ENCODE measurements at regions not wholly inside any gene's neighbourhood (a gene's known extent, or its start where the extent isn't known, plus 50 kb on each side); places are given as distances from the start of the nearest gene placed in this dataset.

DNA sequence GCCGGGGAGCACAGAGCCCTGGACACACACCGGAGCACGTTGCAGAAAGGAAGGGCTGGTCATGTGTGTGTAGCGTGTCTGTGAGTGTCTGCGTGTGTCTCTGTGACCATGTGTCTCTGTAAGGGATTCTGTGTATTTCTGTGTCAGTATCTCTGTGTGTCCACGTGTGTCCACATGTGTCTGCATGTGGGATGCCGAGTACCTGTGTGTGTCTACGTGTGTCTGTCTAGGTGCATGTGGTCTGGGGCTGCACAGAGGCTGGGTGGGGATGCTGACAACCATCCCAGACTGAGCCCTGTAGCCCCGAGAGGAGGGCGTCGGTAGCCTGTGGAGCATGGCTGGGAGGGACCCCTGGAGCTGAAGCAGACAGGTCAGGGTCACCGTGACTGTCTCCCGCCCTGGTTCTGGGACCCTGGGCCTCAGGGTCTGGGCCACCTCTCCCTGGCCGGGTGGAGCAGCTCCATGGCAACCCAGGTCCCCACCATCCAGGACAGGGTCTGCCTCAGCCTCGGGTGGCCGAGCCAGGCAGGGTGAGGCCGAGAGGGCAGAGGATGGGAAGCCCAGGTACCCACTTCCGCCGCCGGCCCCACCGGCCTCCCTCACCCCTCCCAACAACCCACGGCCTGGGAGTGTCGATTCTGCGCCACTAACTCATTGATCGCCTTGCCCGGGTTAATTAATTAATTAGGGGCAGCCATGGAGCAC is 122.7 kb downstream of the FAM53A start:
- intact Hi-C loops (cut with DNase I): no loop called here
- no peaks in the 10 kb centered on the region for H3K4me1 ChIP-seq
- 76 to 83% (median 80%) methylated on average over 21 to 26 of the region's 26 CpGs for WGBS, 3 donors
- TF ChIP-seq CTCF (IDR thresholded peaks at IDR 0.05): no peak
- H3K27me3 ChIP-seq (ENCODE audit: insufficient read depth in 3 of 3, low read length in 2 of 3): peaks cover 0 to 91% (median 36%) of the 10 kb centered on the region in 3 donors
- H3K4me3 ChIP-seq: no peak overlapping the region
- no peak overlapping the region for H3K27ac ChIP-seq
- ATAC-seq (no peak), DNase-seq (no peak)
- H3K9me3 ChIP-seq: no peaks in the 10 kb centered on the region
- no peaks in the 10 kb centered on the region for H3K36me3 ChIP-seq (ENCODE audit: insufficient read depth in 1 of 2, low read depth in 1 of 2)

GRCh38 chr4:1559896-1560650 is 124.0 kb downstream of the FAM53A start:
- 78 to 83% (median 82%) methylated on average over 40 of the region's 40 CpGs for WGBS, 3 donors
- intact Hi-C loops (cut with DNase I): no loop called here
- peaks cover 0 to 85% (median 38%) of the 10 kb centered on the region in 3 donors for H3K27me3 ChIP-seq (ENCODE audit: insufficient read depth in 3 of 3, low read length in 2 of 3)
- H3K27ac ChIP-seq: no peak overlapping the region
- no peak overlapping the region for H3K4me3 ChIP-seq
- H3K9me3 ChIP-seq: no peaks in the 10 kb centered on the region
- DNase-seq (no peak), ATAC-seq (no peak)
- H3K4me1 ChIP-seq: no peaks in the 10 kb centered on the region
- TF ChIP-seq CTCF (IDR thresholded peaks at IDR 0.05): no peak
- no peaks in the 10 kb centered on the region for H3K36me3 ChIP-seq (ENCODE audit: insufficient read depth in 1 of 2, low read depth in 1 of 2)

DNA sequence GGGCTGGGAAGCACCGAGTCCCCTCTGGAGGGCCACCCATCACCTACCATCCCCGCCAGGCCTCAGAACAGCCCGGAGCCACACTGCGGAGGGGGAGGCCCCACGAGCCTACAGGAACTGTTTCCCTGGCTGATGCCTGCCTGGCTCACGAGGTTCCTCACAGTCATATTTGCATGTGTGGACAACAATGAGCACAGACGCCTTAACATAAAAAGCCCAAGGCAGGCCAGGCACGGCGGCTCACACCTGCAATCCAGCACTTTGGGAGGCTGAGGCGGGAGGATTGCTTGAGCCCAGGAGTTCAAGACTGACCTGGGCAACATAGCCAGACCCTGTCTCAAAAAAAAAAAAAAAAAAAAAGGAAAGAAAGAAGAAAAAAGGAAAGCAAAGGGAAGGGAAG is 125.9 kb downstream of the FAM53A start:
- intact Hi-C loops (cut with DNase I): no loop called here

DNA sequence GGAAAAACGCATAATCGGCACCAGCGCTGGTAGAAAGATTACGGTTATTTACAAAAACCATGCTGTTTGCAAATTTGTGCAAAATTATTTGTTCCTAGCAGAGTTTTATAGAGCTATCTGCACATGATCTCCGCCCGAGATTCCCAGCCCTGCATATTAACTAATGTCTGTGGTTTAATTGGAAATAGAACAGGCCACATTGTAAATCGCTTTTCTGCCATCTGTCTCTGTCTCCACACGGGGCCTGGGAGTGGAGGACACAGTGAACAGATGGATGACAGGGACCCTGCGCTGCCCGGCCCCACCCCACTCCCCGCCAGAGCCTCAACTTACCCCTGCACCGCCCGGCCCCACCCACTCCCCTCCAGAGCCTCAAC is 126.9 kb downstream of the FAM53A start:
- ATAC-seq: no peak
- H3K36me3 ChIP-seq (ENCODE audit: insufficient read depth in 1 of 2, low read depth in 1 of 2): no peaks in the 10 kb centered on the region
- peaks cover 0 to 72% (median 30%) of the 10 kb centered on the region in 3 donors for H3K27me3 ChIP-seq (ENCODE audit: insufficient read depth in 3 of 3, low read length in 2 of 3)

More for the DNA sequence above, 125.9 kb downstream of the FAM53A start:
- DNase-seq: no peak
- Histone ChIP-seq H3K36me3 (ENCODE audit: insufficient read depth in 1 of 2, low read depth in 1 of 2) (no peaks in the 10 kb centered on the region), H3K4me1 (no peaks in the 10 kb centered on the region), H3K4me3 (no peak overlapping the region), H3K27me3 (ENCODE audit: insufficient read depth in 3 of 3, low read length in 2 of 3) (peaks cover 0 to 81% (median 34%) of the 10 kb centered on the region in 3 donors), H3K27ac (no peak overlapping the region), H3K9me3 (no peaks in the 10 kb centered on the region)
- WGBS, 3 donors: 54 to 64% (median 64%) methylated on average over 10 of the region's 10 CpGs
- no peak for ATAC-seq
- no peak for TF ChIP-seq CTCF (IDR thresholded peaks at IDR 0.05)

More for the DNA sequence above, 126.9 kb downstream of the FAM53A start:
- no peak for TF ChIP-seq CTCF (IDR thresholded peaks at IDR 0.05)
- intact Hi-C loops (cut with DNase I): no loop called here
- WGBS, 3 donors: 65 to 71% (median 69%) methylated on average over 11 to 13 of the region's 13 CpGs
- Histone ChIP-seq H3K9me3 (no peaks in the 10 kb centered on the region), H3K4me3 (no peak overlapping the region), H3K4me1 (no peaks in the 10 kb centered on the region), H3K27ac (no peak overlapping the region)
- no peak for DNase-seq
